IMR-90 (cell line): ENCODE measurements at regions not wholly inside any gene's neighbourhood (a gene's known extent, or its start where the extent isn't known, plus 50 kb on each side); places are given as distances from the start of the nearest gene placed in this dataset.

ENCODE experiments used
- ATAC-seq: fragments of 200-7000 bp; cut with Tn5 transposase; 2 replicates; pipeline ENCODE4 v1.9.1; 2020; ENCODE audit warnings: low read depth, mild to moderate bottlenecking, moderate library complexity
- BruUV-seq: library from RNA; stranded (reverse); fragments of 400-500 nt; replicated peaks from 2 replicates; lab custom pipeline; 2021; lab: Mats Ljungman, UMichigan
- CTCF ChIA-PET: fragments of 300-600 bp; formaldehyde crosslinking; extraction: SDS; loops from one replicate; lab custom pipeline; 2021; ENCODE audit warnings: antibody characterized with exemption; lab: Yijun Ruan, JAX
- POLR2A ChIA-PET: fragments of 300-600 bp; sonication (Branson Sonifier 250); formaldehyde crosslinking; loops from one replicate; lab custom pipeline; 2022; ENCODE audit warnings: antibody characterized with exemption; ENCODE audit not compliant: unreplicated experiment; lab: Charles Lee
- DNase-seq: peaks from one replicate; pipeline ENCODE4 v3.0.0; 2013
- H2AFZ ChIP-seq: replicated peaks from 2 replicates; pipeline ENCODE3; 2013; ENCODE audit warnings: low read length, mild to moderate bottlenecking; ENCODE audit not compliant: poor library complexity
- H2AK5ac ChIP-seq: 2 replicates; pipeline ENCODE4 v1.6.1; 2013; ENCODE audit warnings: low read depth, low read length, inconsistent platforms
- H2AK9ac ChIP-seq: replicated peaks from 2 replicates; pipeline ENCODE3; 2013; ENCODE audit warnings: mild to moderate bottlenecking, low read depth, low read length, moderate library complexity; ENCODE audit not compliant: poor library complexity
- H2BK120ac ChIP-seq: 2 replicates; pipeline ENCODE4 v1.6.1; 2013; ENCODE audit warnings: low read depth, low read length, inconsistent platforms
- H2BK15ac ChIP-seq: 3 replicates; pipeline ENCODE4 v1.6.1; 2013; ENCODE audit warnings: low read depth, low read length, inconsistent platforms
- H2BK20ac ChIP-seq: 2 replicates; pipeline ENCODE4 v1.6.1; 2013; ENCODE audit warnings: low read depth, mild to moderate bottlenecking, inconsistent platforms, low read length, moderate library complexity
- H2BK5ac ChIP-seq: 2 replicates; pipeline ENCODE4 v1.6.1; 2013; ENCODE audit warnings: mild to moderate bottlenecking, low read depth, low read length, inconsistent platforms; ENCODE audit not compliant: poor library complexity, severe bottlenecking
- H3K14ac ChIP-seq: replicated peaks from 2 replicates; pipeline ENCODE4 v1.6.1; 2013; ENCODE audit warnings: low read depth, low read length, inconsistent platforms
- H3K18ac ChIP-seq: 2 replicates; pipeline ENCODE4 v1.6.1; 2013; ENCODE audit warnings: low read depth, low read length, control low read depth
- H3K23ac ChIP-seq: 2 replicates; pipeline ENCODE4 v1.6.1; 2013; ENCODE audit warnings: low read depth, low read length, inconsistent platforms
- H3K27ac ChIP-seq: 2 replicates; pipeline ENCODE4 v1.5.1; 2013; ENCODE audit warnings: mild to moderate bottlenecking, control low read depth, low read length; ENCODE audit not compliant: insufficient read depth
- H3K27me3 ChIP-seq: 2 replicates; pipeline ENCODE4 v1.6.1; 2013; ENCODE audit warnings: low read length; ENCODE audit not compliant: control insufficient read depth, insufficient read depth
- H3K36me3 ChIP-seq: 2 replicates; pipeline ENCODE4 v1.6.1; 2013; ENCODE audit warnings: low read length, mixed read lengths; ENCODE audit not compliant: control insufficient read depth, insufficient read depth
- H3K4ac ChIP-seq: 2 replicates; pipeline ENCODE4 v1.6.1; 2013; ENCODE audit warnings: low read depth, low read length, inconsistent platforms
- H3K4me1 ChIP-seq: 2 replicates; pipeline ENCODE4 v1.6.1; 2013; ENCODE audit warnings: low read length, mixed read lengths; ENCODE audit not compliant: control insufficient read depth, insufficient read depth
- H3K4me2 ChIP-seq: 2 replicates; pipeline ENCODE4 v1.6.1; 2013; ENCODE audit warnings: low read depth, mild to moderate bottlenecking, control low read depth, low read length, moderate library complexity
- H3K4me3 ChIP-seq: 2 replicates; pipeline ENCODE4 v1.5.1; 2013; ENCODE audit warnings: low read depth, mild to moderate bottlenecking, control low read depth, low read length, moderate library complexity; ENCODE audit not compliant: insufficient read depth
- H3K56ac ChIP-seq: 2 replicates; pipeline ENCODE4 v1.6.1; 2013; ENCODE audit warnings: low read length, inconsistent platforms; ENCODE audit not compliant: insufficient read depth; ENCODE audit errors: extremely low read depth
- H3K79me1 ChIP-seq, 2 experiments: 2 replicates each; pipeline ENCODE4 v1.6.1; 2013; ENCODE audit warnings: low read length in 2 of 2, inconsistent platforms in 1 of 2, low read depth in 1 of 2
- H3K9ac ChIP-seq: 2 replicates; pipeline ENCODE4 v1.6.1; 2013; ENCODE audit warnings: low read depth, low read length, control low read depth
- H3K9me1 ChIP-seq: 2 replicates; pipeline ENCODE4 v1.6.1; 2013; ENCODE audit warnings: low read length, inconsistent platforms; ENCODE audit not compliant: insufficient read depth
- H3K9me3 ChIP-seq: 2 replicates; pipeline ENCODE4 v1.6.1; 2013; ENCODE audit warnings: low read length; ENCODE audit not compliant: control insufficient read depth, insufficient read depth
- H4K20me1 ChIP-seq: 2 replicates; pipeline ENCODE4 v1.6.1; 2013; ENCODE audit warnings: low read length, inconsistent platforms; ENCODE audit not compliant: insufficient read depth
- H4K5ac ChIP-seq: 2 replicates; pipeline ENCODE4 v1.6.1; 2013; ENCODE audit warnings: mild to moderate bottlenecking, low read depth, low read length, control low read depth
- H4K8ac ChIP-seq, 2 experiments: 2 replicates each; pipeline ENCODE4 v1.6.1; 2013; ENCODE audit warnings: low read depth in 2 of 2, low read length in 2 of 2, control low read depth in 1 of 2, inconsistent platforms in 1 of 2
- H4K91ac ChIP-seq: 2 replicates; pipeline ENCODE4 v1.6.1; 2013; ENCODE audit warnings: low read depth, low read length, inconsistent platforms; ENCODE audit not compliant: insufficient read depth
- FOS ChIP-seq: fragments of 150-350 bp; IDR thresholded peaks from 2 replicates; pipeline ENCODE4 v1.6.1; 2016; ENCODE audit warnings: low read depth, low read length
- MAZ ChIP-seq: IDR thresholded peaks from 2 replicates; pipeline ENCODE4 v1.6.1; 2012; ENCODE audit warnings: low read depth, mild to moderate bottlenecking, low read length, improper control_type of control experiment, moderate library complexity, borderline replicate concordance
- RAD21 ChIP-seq: IDR thresholded peaks from 2 replicates; pipeline ENCODE4 v1.6.1; 2012; ENCODE audit warnings: low read length, improper control_type of control experiment
- WGBS, 2 experiments: methylation state at CpG; one replicate each; pipeline versions ENCODE4 v1.1.5 to v1.1.7; 2013; ENCODE audit warnings: missing lambda C conversion rate in 2 of 2; ENCODE audit not compliant: insufficient read length in 1 of 2; ENCODE audit errors: extremely low coverage in 2 of 2; 5-methylcytosine and 5-hydroxymethylcytosine counted together
- dilution Hi-C: fragments of 300-500 bp; cut with HindIII; formaldehyde crosslinking; loops from one replicate; pipeline ENCODE4 v1.14.3; 2018; ENCODE audit warnings: low sequenced_read_pairs; ENCODE audit not compliant: unreplicated experiment
- in situ Hi-C: fragments of 300-500 bp; cut with MboI; formaldehyde crosslinking; loops from 3 replicates; pipeline ENCODE4 v1.14.3; 2019; ENCODE audit warnings: low sequenced_read_pairs, inconsistent platforms, mixed read lengths
- intact Hi-C: fragments of 100-400 bp; cut with micrococcal nuclease; formaldehyde crosslinking; loops from 2 replicates; pipeline ENCODE4 v1.10.0; 2022

- no peak overlapping the region for H2AFZ ChIP-seq
- H3K36me3 ChIP-seq, result no peaks in the 10 kb centered on the region
- no peak overlapping the region for H3K56ac ChIP-seq
- dilution Hi-C loops (no loop called here), intact Hi-C loops (loop anchor here (5.0 kb wide), 1 partner anchor 35 kb away; no protein-coding TSS in a partner anchor), in situ Hi-C loops (no loop called here)
- H2BK15ac ChIP-seq, result no peak overlapping the region
- H3K18ac ChIP-seq, result no peak overlapping the region
- ATAC-seq (peak; percentile 87), DNase-seq (peak; percentile 68)
- BruUV-seq, result no TSS peak
- no peak overlapping the region for H4K91ac ChIP-seq
- H3K4me1 ChIP-seq, result peaks cover 6% of the 10 kb centered on the region; the same call in 1 of the 2 replicates
- peak overlapping the region; percentile 47; the same call in 1 of the 2 replicates for H3K4me2 ChIP-seq
- no peak overlapping the region; the same call in 1 of the 2 replicates for H3K27ac ChIP-seq
- H2BK20ac ChIP-seq, result no peak overlapping the region
- no peak overlapping the region for H3K14ac ChIP-seq
- no CpG with 5 or more reads among the region's 2 CpGs for WGBS, 2 experiments
- H4K5ac ChIP-seq, result no peak overlapping the region
- CTCF ChIA-PET, result no interaction called here
- no peaks in the 10 kb centered on the region for H3K9me1 ChIP-seq
- peak overlapping the region; percentile 77 for H2BK5ac ChIP-seq
- no peak overlapping the region for H3K4me3 ChIP-seq
- H3K79me1 ChIP-seq, result no peaks in the 10 kb centered on the region
- no peak overlapping the region for H4K8ac ChIP-seq
- POLR2A ChIA-PET, result interaction anchor here (1.0 kb wide), 1 partner anchor 40 kb away, joined by 5 read pairs; no protein-coding TSS in a partner anchor
- no peak overlapping the region for H2AK5ac ChIP-seq
- no peak overlapping the region for H3K9ac ChIP-seq
- no peak overlapping the region for H3K23ac ChIP-seq
- no peaks in the 10 kb centered on the region for H4K20me1 ChIP-seq
- peak overlapping the region; percentile 26; the same call in 1 of the 2 replicates for H2BK120ac ChIP-seq
- H3K4ac ChIP-seq, result no peak overlapping the region
- H2AK9ac ChIP-seq, result no peak overlapping the region
- H3K27me3 ChIP-seq, result no peaks in the 10 kb centered on the region
- no peaks in the 10 kb centered on the region for H3K9me3 ChIP-seq
- no peak for TF ChIP-seq FOS
- TF ChIP-seq RAD21, result peak; percentile 7; the same call in 1 of the 2 replicates
- TF ChIP-seq MAZ, result no peak
These were observed 504.6 kb upstream of the NECTIN3 start for GRCh38 chr3:110567029-110567428.
